ENCODE measurements at regions not wholly inside any gene's neighbourhood (a gene's known extent, or its start where the extent isn't known, plus 50 kb on each side); places are given as distances from the start of the nearest gene placed in this dataset.
"Not testable (repeated sequence)": the region's sequence is repeated elsewhere in the genome, so short reads cannot be mapped to it uniquely, and the experiment has no call there.

- Mint-ChIP-seq H3K36me3 (no peaks in the 10 kb centered on the region), H3K4me3 (no peak overlapping the region), H3K4me1 (no peaks in the 10 kb centered on the region), H3K9me3 (no peaks in the 10 kb centered on the region), H3K27me3 (no peaks in the 10 kb centered on the region), H3K27ac (no peak overlapping the region)
Observed at GRCh38 chr3:103181160-103181559, 746.3 kb downstream of the ZPLD1 start.

DNA sequence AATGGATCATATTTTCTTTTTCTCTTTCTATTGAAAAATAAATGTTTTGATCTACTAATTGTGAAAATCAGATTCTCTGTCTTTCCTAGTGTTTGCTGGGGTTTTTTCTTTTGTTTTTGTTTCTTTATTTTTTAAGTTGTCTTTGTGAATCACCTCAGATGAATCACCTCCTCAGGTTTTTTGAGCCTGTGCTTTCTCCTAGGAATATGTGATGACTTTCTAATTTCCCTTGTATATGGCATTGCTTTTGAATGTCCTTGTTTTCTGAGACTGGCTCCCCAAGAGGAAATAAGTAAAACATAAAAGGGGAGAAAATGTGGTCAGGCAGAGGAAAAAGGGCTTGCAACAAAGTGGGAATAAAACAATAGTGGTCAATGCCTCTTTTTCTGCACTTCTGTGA is 750.0 kb downstream of the ZPLD1 start:
- Mint-ChIP-seq H3K4me3 (no peak overlapping the region), H3K27ac (no peak overlapping the region), H3K36me3 (peaks cover 2% of the 10 kb centered on the region), H3K9me3 (no peaks in the 10 kb centered on the region), H3K4me1 (no peaks in the 10 kb centered on the region), H3K27me3 (no peaks in the 10 kb centered on the region)

GRCh38 chr3:103189941-103190340 is 755.1 kb downstream of the ZPLD1 start:
- H3K27ac Mint-ChIP-seq = no peak overlapping the region
- peaks cover 0 to 2% (median 0%) of the 10 kb centered on the region in 3 donors for H3K9me3 Mint-ChIP-seq
- H3K4me1 Mint-ChIP-seq = no peaks in the 10 kb centered on the region
- H3K27me3 Mint-ChIP-seq = no peaks in the 10 kb centered on the region
- H3K4me3 Mint-ChIP-seq = no peak overlapping the region
- peaks cover 2% of the 10 kb centered on the region for H3K36me3 Mint-ChIP-seq

- Mint-ChIP-seq H3K4me1 (no peaks in the 10 kb centered on the region), H3K36me3 (no peaks in the 10 kb centered on the region), H3K4me3 (no peak overlapping the region), H3K9me3 (peaks cover 0 to 2% (median 0%) of the 10 kb centered on the region in 3 donors), H3K27me3 (no peaks in the 10 kb centered on the region), H3K27ac (no peak overlapping the region)
Observed at GRCh38 chr3:103195216-103195615, 760.4 kb downstream of the ZPLD1 start.

DNA sequence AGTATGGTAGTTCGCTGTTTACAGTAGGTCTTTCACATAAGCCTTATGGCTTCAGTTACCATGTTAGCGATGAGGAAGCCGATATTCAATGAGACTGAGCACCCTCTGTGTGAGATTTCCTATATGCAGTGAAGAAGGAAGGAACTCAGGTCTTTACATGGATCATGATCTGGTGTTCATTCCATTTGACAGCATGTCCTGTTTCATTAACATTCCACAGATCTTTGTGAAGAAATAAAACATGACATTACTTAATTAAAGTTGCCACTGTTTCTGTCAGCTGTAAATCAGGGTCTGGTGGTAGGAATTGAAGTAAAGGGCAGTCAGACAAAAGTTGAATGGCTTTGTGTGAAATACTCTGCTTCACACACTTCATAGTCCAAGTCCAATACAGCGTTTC is 768.6 kb downstream of the ZPLD1 start:
- Mint-ChIP-seq H3K27ac (no peak overlapping the region), H3K4me3 (no peak overlapping the region), H3K9me3 (no peaks in the 10 kb centered on the region), H3K4me1 (no peaks in the 10 kb centered on the region), H3K27me3 (no peaks in the 10 kb centered on the region), H3K36me3 (no peaks in the 10 kb centered on the region)

- H3K9me3 Mint-ChIP-seq = no peaks in the 10 kb centered on the region
- no peak overlapping the region for H3K27ac Mint-ChIP-seq
- no peaks in the 10 kb centered on the region for H3K4me1 Mint-ChIP-seq
- no peaks in the 10 kb centered on the region for H3K36me3 Mint-ChIP-seq
- H3K27me3 Mint-ChIP-seq = no peaks in the 10 kb centered on the region
- H3K4me3 Mint-ChIP-seq = no peak overlapping the region
Observed at GRCh38 chr3:103210583-103210982, 775.8 kb downstream of the ZPLD1 start.

DNA sequence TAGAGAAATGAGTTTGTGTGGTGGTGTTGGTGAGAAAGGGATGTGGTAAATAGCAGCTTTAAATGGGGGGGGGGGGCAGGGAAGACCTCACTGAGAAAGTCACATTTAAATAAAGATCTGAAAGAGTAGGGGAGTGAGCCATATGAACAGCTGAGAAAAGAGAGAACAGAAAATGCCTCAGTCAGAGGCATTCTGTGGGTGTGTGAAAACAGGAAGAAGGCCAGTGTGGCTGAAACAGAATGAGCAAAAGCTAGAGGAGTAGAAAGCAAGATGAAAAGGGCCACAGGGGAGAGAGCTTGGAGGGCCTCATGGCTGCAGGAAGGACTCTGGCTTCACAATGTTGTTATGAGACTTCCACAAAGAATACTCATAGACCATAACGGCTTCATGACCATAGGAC is 783.3 kb downstream of the ZPLD1 start:
- H3K27me3 Mint-ChIP-seq = no peaks in the 10 kb centered on the region
- H3K4me1 Mint-ChIP-seq = no peaks in the 10 kb centered on the region
- H3K9me3 Mint-ChIP-seq = no peaks in the 10 kb centered on the region
- H3K36me3 Mint-ChIP-seq = no peaks in the 10 kb centered on the region
- no peak overlapping the region for H3K27ac Mint-ChIP-seq
- H3K4me3 Mint-ChIP-seq = no peak overlapping the region

DNA sequence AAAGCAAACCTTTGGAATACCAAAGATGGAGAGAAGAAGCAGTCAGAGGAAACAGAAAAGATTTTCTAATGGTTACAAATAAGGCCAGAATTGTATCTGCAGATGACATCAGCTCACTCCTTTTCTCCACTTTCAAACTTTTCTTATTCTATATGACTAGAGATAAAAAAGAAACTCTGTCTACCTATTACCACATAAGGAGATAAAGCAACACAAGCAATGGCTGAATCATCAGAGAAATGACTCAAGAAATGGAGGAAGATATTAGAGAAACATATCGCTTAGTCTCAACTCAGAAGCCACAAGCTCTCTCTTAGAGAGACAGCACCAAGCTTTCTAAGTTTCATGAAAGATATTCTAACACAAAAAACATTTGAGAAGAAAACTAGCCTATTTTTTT is 784.0 kb downstream of the ZPLD1 start:
- Mint-ChIP-seq H3K4me3 (no peak overlapping the region), H3K36me3 (no peaks in the 10 kb centered on the region), H3K27me3 (no peaks in the 10 kb centered on the region), H3K9me3 (no peaks in the 10 kb centered on the region), H3K4me1 (no peaks in the 10 kb centered on the region), H3K27ac (no peak overlapping the region)

GRCh38 chr3:103227651-103228050 is 792.8 kb downstream of the ZPLD1 start:
- Mint-ChIP-seq H3K4me1 (no peaks in the 10 kb centered on the region), H3K27me3 (no peaks in the 10 kb centered on the region), H3K9me3 (peaks cover 0 to 8% (median 5%) of the 10 kb centered on the region in 3 donors), H3K36me3 (no peaks in the 10 kb centered on the region), H3K4me3 (no peak overlapping the region), H3K27ac (no peak overlapping the region)

DNA sequence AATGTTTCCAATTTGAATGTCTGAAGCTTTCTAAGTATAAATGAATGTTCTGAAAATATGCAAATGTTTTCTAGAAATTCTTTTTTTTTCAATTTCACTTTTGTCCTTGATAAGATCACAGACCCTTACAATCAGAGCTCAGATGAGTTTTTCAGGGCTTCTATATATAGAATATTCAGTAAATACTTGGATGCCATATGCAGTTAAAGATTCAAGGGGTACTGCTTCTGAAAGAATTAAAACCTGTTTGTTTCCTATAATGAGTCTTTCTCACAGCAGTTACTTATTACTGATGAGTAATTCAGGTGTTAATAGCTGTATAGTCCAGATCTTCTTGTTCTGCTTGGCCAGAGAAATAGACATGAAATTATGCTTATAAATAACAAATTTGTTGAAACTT is 812.6 kb downstream of the ZPLD1 start:
- no peak overlapping the region for H3K4me3 Mint-ChIP-seq
- H3K27ac Mint-ChIP-seq = no peak overlapping the region
- no peaks in the 10 kb centered on the region for H3K4me1 Mint-ChIP-seq
- H3K27me3 Mint-ChIP-seq = no peaks in the 10 kb centered on the region
- peaks cover 2% of the 10 kb centered on the region for H3K36me3 Mint-ChIP-seq
- peaks cover 0 to 2% (median 1%) of the 10 kb centered on the region in 3 donors for H3K9me3 Mint-ChIP-seq

GRCh38 chr3:103254827-103255226 is 820.0 kb downstream of the ZPLD1 start:
- H3K36me3 Mint-ChIP-seq, H3K27ac Mint-ChIP-seq, H3K27me3 Mint-ChIP-seq, H3K4me1 Mint-ChIP-seq, H3K4me3 Mint-ChIP-seq, H3K9me3 Mint-ChIP-seq: not testable (repeated sequence)

DNA sequence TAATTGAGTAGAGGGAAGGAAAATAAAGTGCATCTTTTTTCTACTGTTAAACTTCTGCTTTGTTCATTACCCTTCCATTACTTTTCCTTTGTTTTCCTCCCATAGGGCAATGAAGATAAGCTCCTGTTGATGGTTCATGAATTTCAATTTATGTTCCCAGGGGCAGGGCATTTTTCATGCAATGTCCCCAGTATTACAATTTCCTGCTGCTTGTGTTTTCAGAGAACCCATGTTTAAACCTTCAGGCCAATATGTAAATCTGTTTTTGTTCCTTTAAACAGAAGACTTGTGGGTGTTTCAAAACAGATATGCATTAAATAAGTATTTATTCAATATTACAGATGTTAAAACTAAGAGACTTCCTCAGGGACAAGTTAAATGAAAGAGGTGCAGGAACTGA is 834.5 kb downstream of the ZPLD1 start:
- Mint-ChIP-seq H3K27ac (no peak overlapping the region), H3K36me3 (no peaks in the 10 kb centered on the region), H3K9me3 (peaks cover 3 to 19% (median 9%) of the 10 kb centered on the region in 3 donors), H3K27me3 (no peaks in the 10 kb centered on the region), H3K4me3 (no peak overlapping the region), H3K4me1 (no peaks in the 10 kb centered on the region)

DNA sequence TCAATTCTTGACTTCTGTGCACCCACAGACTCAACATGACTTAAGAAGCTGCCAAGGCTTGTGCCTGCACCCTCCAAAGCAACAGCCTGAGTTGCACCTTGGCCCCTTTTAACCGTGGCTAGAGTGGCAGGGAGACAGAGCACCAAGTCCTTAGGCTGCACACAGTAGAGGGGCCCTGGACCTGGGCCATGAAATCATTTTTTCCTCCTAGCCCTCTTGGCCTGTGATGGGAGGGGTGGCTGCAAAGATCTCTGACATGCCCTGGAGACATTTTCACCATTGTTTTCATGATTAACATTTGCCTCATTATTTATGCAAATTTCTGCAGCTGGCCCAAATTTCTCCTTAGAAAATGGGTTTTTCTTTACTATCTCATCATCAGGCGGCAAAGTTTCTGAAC is 836.8 kb downstream of the ZPLD1 start:
- H3K36me3 Mint-ChIP-seq = no peaks in the 10 kb centered on the region
- H3K4me3 Mint-ChIP-seq = no peak overlapping the region
- peaks cover 4 to 19% (median 9%) of the 10 kb centered on the region in 3 donors for H3K9me3 Mint-ChIP-seq
- no peaks in the 10 kb centered on the region for H3K27me3 Mint-ChIP-seq
- H3K27ac Mint-ChIP-seq = no peak overlapping the region
- H3K4me1 Mint-ChIP-seq = no peaks in the 10 kb centered on the region

- Mint-ChIP-seq H3K27ac (no peak overlapping the region), H3K4me3 (no peak overlapping the region), H3K9me3 (no peaks in the 10 kb centered on the region), H3K4me1 (no peaks in the 10 kb centered on the region), H3K36me3 (no peaks in the 10 kb centered on the region), H3K27me3 (no peaks in the 10 kb centered on the region)
Observed at GRCh38 chr3:103295974-103296570, 861.3 kb downstream of the ZPLD1 start.

- H3K4me1 Mint-ChIP-seq, H3K27me3 Mint-ChIP-seq, H3K36me3 Mint-ChIP-seq, H3K4me3 Mint-ChIP-seq, H3K9me3 Mint-ChIP-seq, H3K27ac Mint-ChIP-seq: not testable (repeated sequence)
Observed at GRCh38 chr3:103297502-103297901, 862.7 kb downstream of the ZPLD1 start.

- H3K4me3 Mint-ChIP-seq = no peak overlapping the region
- no peaks in the 10 kb centered on the region for H3K4me1 Mint-ChIP-seq
- no peak overlapping the region for H3K27ac Mint-ChIP-seq
- no peaks in the 10 kb centered on the region for H3K27me3 Mint-ChIP-seq
- peaks cover 0 to 1% (median 0%) of the 10 kb centered on the region in 3 donors for H3K9me3 Mint-ChIP-seq
- H3K36me3 Mint-ChIP-seq = no peaks in the 10 kb centered on the region
Observed at GRCh38 chr3:103306104-103306503, 871.3 kb downstream of the ZPLD1 start.

- H3K4me3 Mint-ChIP-seq = no peak overlapping the region
- no peaks in the 10 kb centered on the region for H3K36me3 Mint-ChIP-seq
- H3K9me3 Mint-ChIP-seq = peaks cover 0 to 1% (median 0%) of the 10 kb centered on the region in 3 donors
- no peaks in the 10 kb centered on the region for H3K27me3 Mint-ChIP-seq
- no peak overlapping the region for H3K27ac Mint-ChIP-seq
- no peaks in the 10 kb centered on the region for H3K4me1 Mint-ChIP-seq
Observed at GRCh38 chr3:103308921-103309320, 874.1 kb downstream of the ZPLD1 start.

Data from IgD-negative memory B cell (primary cell).